ENCODE measurements at regions not wholly inside any gene's neighbourhood (a gene's known extent, or its start where the extent isn't known, plus 50 kb on each side); places are given as distances from the start of the nearest gene placed in this dataset.

- TF ChIP-seq, protein P1, sequence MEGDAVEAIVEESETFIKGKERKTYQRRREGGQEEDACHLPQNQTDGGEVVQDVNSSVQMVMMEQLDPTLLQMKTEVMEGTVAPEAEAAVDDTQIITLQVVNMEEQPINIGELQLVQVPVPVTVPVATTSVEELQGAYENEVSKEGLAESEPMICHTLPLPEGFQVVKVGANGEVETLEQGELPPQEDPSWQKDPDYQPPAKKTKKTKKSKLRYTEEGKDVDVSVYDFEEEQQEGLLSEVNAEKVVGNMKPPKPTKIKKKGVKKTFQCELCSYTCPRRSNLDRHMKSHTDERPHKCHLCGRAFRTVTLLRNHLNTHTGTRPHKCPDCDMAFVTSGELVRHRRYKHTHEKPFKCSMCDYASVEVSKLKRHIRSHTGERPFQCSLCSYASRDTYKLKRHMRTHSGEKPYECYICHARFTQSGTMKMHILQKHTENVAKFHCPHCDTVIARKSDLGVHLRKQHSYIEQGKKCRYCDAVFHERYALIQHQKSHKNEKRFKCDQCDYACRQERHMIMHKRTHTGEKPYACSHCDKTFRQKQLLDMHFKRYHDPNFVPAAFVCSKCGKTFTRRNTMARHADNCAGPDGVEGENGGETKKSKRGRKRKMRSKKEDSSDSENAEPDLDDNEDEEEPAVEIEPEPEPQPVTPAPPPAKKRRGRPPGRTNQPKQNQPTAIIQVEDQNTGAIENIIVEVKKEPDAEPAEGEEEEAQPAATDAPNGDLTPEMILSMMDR (IDR thresholded peaks at IDR 0.05) = no peak
- TF ChIP-seq POLR2A (IDR thresholded peaks at IDR 0.05) (no peak), POLR2AphosphoS5 (IDR thresholded peaks at IDR 0.05; ENCODE audit: insufficient read depth in 1 of 2, low read depth in 1 of 2) (no peak)
These were observed 700.2 kb downstream of the EPHA4 start for GRCh38 chr2:220871909-220872308.
